ENCODE measurements at regions not wholly inside any gene's neighbourhood (a gene's known extent, or its start where the extent isn't known, plus 50 kb on each side); places are given as distances from the start of the nearest gene placed in this dataset.

GRCh38 chr9:73866451-73866850 is 630.7 kb upstream of the RORB start:
- DNase-seq (ENCODE audit: low read depth, low spot score) (no peak), FAIRE-seq (no peak)
- ChIA-PET CTCF (no interaction called here), POLR2A (no interaction called here)
- no TSS peak for BruUV-seq (replicated peaks)
- dilution Hi-C loops (cut with MboI; ENCODE audit: extremely low pct_ligation_motif_present, low sequenced_read_pairs): no loop called here
- Histone ChIP-seq H3K9me3 (replicated peaks; ENCODE audit: control insufficient read depth, insufficient read depth, low read length) (no peaks in the 10 kb centered on the region), H3K27me3 (ENCODE audit: control insufficient read depth in 2 of 2, insufficient read depth in 2 of 2, low read length in 2 of 2) (no peaks in the 10 kb centered on the region), H3K9me1 (replicated peaks; ENCODE audit: control insufficient read depth, extremely low read depth, insufficient read depth, low read length) (no peaks in the 10 kb centered on the region), H3K27ac (ENCODE audit: insufficient read depth, low read depth, low read length) (no peak overlapping the region), H3K4me1 (ENCODE audit: control insufficient read depth, extremely low read depth, insufficient read depth, low read length) (no peaks in the 10 kb centered on the region), H4K20me1 (replicated peaks; ENCODE audit: control insufficient read depth, extremely low read depth, insufficient read depth, low read length) (no peaks in the 10 kb centered on the region), H3K9ac (replicated peaks; ENCODE audit: extremely low read depth, insufficient read depth, low read length) (no peak overlapping the region), H3K4me3 (replicated peaks in 1 of 3; ENCODE audit: insufficient read depth in 1 of 3, low read depth in 1 of 3, low read length in 3 of 3) (no peak overlapping the region), H2AFZ (ENCODE audit: low read depth, low read length) (no peak overlapping the region), H3K4me2 (ENCODE audit: insufficient read depth, low read length) (no peak overlapping the region), H3K79me2 (ENCODE audit: control insufficient read depth, insufficient read depth, low read length) (no peaks in the 10 kb centered on the region), H3K36me3 (ENCODE audit: control insufficient read depth in 2 of 2, extremely low read depth in 1 of 2, insufficient read depth in 2 of 2, low read length in 2 of 2) (no peaks in the 10 kb centered on the region)
- intact Hi-C loops (cut with micrococcal nuclease): no loop called here
- TF ChIP-seq POLR2AphosphoS5 (IDR thresholded peaks at IDR 0.05; ENCODE audit: insufficient read depth, low read depth, low read length) (no peak), EZH2 (IDR thresholded peaks at IDR 0.05; ENCODE audit: borderline replicate concordance, low read depth, low read length, severe bottlenecking) (no peak), MAX (IDR thresholded peaks at IDR 0.05; ENCODE audit: insufficient read depth, insufficient read length) (no peak), CTCF (IDR thresholded peaks at IDR 0.05; ENCODE audit: extremely low read depth in 1 of 2, insufficient read depth in 1 of 2, low read depth in 1 of 2, low read length in 2 of 2) (no peak), JUN (IDR thresholded peaks at IDR 0.05; ENCODE audit: borderline replicate concordance, insufficient read depth, insufficient read length, low read depth) (no peak), GATA2 (IDR thresholded peaks at IDR 0.05; ENCODE audit: insufficient read depth, insufficient read length, low read depth, low read length) (no peak), FOS (IDR thresholded peaks at IDR 0.05; ENCODE audit: borderline replicate concordance, insufficient read depth, low read length) (no peak), MYC (IDR thresholded peaks at IDR 0.05; ENCODE audit: low read depth, low read length) (no peak), POLR2A (IDR thresholded peaks at IDR 0.05; ENCODE audit: low read depth, low read length) (no peak)

Measured in endothelial cell of umbilical vein (primary cell).